Kidney epithelial cell (primary cell): ENCODE measurements at regions not wholly inside any gene's neighbourhood (a gene's known extent, or its start where the extent isn't known, plus 50 kb on each side); places are given as distances from the start of the nearest gene placed in this dataset.

Source experiments
- DNase-seq: peaks from one replicate; pipeline ENCODE4 v3.0.0-alpha.2; 2010; ENCODE audit warnings: low read depth
- H3K27me3 ChIP-seq: 2 replicates; pipeline ENCODE4 v1.6.0; 2011; ENCODE audit warnings: low read length; ENCODE audit not compliant: control insufficient read depth, insufficient read depth
- H3K36me3 ChIP-seq: 2 replicates; pipeline ENCODE4 v1.5.1; 2011; ENCODE audit warnings: low read length; ENCODE audit not compliant: control insufficient read depth, insufficient read depth
- H3K4me3 ChIP-seq: 2 replicates; pipeline ENCODE4 v1.5.1; 2011; ENCODE audit warnings: low read depth, mild to moderate bottlenecking, control low read depth, low read length
- TF ChIP-seq, protein P1 (sequence below): IDR thresholded peaks from 2 replicates; pipeline ENCODE4 v1.5.1; 2011; ENCODE audit warnings: mild to moderate bottlenecking, moderate library complexity, low read length, control low read depth, inconsistent platforms; ENCODE audit not compliant: insufficient read depth, poor library complexity, severe bottlenecking

DNA sequence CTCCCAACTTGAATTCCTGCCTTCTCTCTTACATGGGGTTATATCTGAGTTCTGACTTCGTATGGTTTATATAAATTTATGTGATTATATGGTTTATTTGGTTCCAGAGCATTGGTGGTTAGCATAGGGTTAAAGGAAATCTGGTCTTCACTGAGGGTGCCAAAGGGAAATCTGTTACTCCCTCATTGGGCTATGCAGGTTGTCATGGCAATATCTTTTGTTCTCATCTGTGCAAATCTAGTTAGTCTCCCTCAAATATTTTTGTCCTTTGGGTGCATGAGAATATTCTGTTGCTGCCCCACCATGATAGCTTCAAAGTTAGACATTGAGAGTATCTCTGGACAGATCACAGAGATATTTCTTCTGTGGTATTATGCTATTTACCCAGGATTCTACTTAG, 71.8 kb upstream of the OTUD4 start:
- Histone ChIP-seq H3K36me3 (no peaks in the 10 kb centered on the region), H3K27me3 (no peaks in the 10 kb centered on the region), H3K4me3 (no peak overlapping the region)
- no peak for DNase-seq
- TF ChIP-seq, protein P1, sequence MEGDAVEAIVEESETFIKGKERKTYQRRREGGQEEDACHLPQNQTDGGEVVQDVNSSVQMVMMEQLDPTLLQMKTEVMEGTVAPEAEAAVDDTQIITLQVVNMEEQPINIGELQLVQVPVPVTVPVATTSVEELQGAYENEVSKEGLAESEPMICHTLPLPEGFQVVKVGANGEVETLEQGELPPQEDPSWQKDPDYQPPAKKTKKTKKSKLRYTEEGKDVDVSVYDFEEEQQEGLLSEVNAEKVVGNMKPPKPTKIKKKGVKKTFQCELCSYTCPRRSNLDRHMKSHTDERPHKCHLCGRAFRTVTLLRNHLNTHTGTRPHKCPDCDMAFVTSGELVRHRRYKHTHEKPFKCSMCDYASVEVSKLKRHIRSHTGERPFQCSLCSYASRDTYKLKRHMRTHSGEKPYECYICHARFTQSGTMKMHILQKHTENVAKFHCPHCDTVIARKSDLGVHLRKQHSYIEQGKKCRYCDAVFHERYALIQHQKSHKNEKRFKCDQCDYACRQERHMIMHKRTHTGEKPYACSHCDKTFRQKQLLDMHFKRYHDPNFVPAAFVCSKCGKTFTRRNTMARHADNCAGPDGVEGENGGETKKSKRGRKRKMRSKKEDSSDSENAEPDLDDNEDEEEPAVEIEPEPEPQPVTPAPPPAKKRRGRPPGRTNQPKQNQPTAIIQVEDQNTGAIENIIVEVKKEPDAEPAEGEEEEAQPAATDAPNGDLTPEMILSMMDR: no peak

DNA sequence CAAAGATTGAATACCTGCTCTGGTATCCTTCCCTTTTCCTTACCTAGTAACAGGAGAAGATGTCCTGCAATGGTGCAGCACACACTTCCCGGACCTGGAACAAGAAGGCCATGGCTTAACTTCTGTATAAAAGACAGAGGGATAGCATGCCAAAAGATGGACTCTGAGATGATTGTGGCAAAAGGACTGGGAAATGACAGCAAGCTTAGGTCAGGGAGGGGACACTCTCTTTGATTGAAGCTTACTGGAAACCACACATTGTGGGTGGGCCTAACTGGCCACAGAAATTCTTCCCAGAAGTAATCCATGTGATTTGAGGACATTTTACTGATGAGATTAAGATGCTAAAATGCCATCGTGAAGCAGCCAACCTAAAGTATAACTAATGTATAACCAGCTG, 71.0 kb upstream of the OTUD4 start:
- Histone ChIP-seq H3K4me3 (no peak overlapping the region), H3K36me3 (no peaks in the 10 kb centered on the region), H3K27me3 (no peaks in the 10 kb centered on the region)
- DNase-seq: no peak
- TF ChIP-seq, protein P1: no peak

DNA sequence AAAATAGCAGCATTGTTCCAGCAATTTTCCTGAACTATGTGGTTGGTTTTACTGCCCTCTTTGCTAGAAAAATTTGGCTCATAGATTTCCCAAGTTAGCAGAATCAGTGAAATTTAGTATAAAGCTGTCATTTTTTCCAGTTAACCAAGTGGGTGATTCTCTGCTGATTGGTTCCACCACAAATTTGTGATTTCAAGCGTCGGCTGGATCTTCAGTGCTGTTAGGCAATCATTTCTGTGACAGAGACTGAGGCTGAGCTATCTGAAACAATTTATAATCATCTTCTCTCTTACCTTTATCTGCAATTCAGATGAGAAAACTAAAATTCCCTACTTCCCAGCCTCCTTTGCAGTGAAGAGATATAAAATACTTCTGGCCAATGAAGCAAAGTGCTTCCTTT, 68.6 kb upstream of the OTUD4 start:
- no peak for DNase-seq
- TF ChIP-seq, protein P1: no peak
- no peaks in the 10 kb centered on the region for H3K27me3 ChIP-seq
- no peaks in the 10 kb centered on the region for H3K36me3 ChIP-seq
- no peak overlapping the region for H3K4me3 ChIP-seq

DNA sequence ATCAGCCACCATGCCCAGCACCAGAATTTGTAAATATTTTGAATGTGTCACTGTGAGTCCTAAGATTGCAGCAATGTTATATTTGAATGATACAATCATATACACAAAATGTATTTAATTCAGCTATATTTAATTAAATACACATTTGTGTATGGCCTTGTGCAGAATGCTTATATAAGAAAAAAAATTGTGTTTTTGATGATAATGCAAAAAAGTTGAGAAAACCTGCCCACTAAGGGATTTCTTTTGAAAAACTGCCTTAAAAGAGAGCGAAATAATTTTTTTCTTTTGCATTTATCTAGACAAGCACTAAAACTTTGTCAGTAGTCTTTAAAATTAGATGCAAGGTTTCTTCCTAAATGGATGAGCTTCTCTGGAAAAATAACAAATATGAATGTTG, 68.1 kb upstream of the OTUD4 start:
- DNase-seq: no peak
- TF ChIP-seq, protein P1: no peak
- Histone ChIP-seq H3K4me3 (no peak overlapping the region), H3K36me3 (no peaks in the 10 kb centered on the region), H3K27me3 (no peaks in the 10 kb centered on the region)

DNA sequence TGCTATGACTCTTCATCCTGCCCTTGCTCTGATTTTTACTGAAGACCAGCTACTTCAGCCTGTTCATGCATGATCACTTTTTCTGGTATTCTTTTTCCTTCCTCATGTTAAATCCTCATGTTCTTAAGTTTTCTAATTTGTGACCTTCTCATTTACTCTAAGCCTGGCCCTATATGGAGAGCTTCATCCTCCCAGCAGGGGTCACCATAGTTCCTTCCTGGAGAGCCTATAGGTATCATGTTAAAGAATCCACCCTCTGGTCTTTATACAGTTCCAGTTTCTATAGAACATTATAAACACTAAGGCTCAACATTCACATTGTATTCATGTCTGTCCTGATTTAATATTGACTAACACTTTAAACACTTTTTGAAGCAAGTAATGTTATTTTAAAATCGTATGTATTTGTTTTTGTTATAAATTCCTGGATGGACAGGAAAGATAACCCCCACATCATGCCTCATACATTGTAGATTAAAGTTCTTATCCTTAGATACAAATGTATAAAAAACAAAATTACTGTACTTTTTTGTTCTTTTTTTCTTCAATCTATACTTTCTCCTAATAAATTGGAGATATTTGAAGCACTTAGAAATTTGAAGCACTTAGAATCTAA, 53.8 kb upstream of the OTUD4 start:
- no peaks in the 10 kb centered on the region for H3K36me3 ChIP-seq
- H3K27me3 ChIP-seq: no peaks in the 10 kb centered on the region
- no peak overlapping the region for H3K4me3 ChIP-seq
- TF ChIP-seq, protein P1: peak; percentile 91
- DNase-seq: no peak
